ENCODE measurements at regions not wholly inside any gene's neighbourhood (a gene's known extent, or its start where the extent isn't known, plus 50 kb on each side); places are given as distances from the start of the nearest gene placed in this dataset.

DNA sequence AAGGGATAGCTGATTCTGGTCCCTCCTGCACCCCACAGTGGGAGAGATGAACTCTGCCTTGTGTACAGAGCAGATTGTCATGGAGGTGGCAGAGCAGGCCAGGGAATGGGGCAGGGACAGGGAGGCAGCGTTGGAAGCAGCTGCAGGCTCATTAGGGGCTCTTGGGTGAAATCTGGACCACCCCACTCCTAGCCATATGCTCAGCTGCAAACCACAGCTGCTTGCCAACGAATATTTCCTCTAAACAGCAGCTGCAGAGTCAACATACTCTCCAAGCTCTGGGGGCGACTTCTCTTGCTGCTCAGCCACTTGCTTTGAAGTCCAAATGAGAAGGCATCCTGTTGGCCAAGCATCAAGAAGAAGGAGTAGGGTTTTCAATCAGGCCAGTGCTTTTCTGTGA is 302.3 kb upstream of the AUTS2 start:
- Histone ChIP-seq H3K4me2 (ENCODE audit: low read length, poor library complexity, severe bottlenecking) (no peak overlapping the region), H2AFZ (ENCODE audit: low read depth, low read length) (no peak overlapping the region), H3K79me1 (replicated peaks; ENCODE audit: low read length, poor library complexity, severe bottlenecking) (no peaks in the 10 kb centered on the region), H3K36me3 (ENCODE audit: control insufficient read depth in 1 of 2, insufficient read depth in 2 of 2, low read depth in 1 of 2, low read length in 2 of 2) (no peaks in the 10 kb centered on the region), H3K4ac (ENCODE audit: low read depth in 1 of 2, low read length in 2 of 2) (no peak overlapping the region), H3K9ac (ENCODE audit: low read length) (no peak overlapping the region), H3K4me1 (ENCODE audit: control insufficient read depth, insufficient read depth, low read depth, low read length) (no peaks in the 10 kb centered on the region), H3K27me3 (ENCODE audit: control insufficient read depth in 1 of 2, insufficient read depth in 1 of 2, low read length in 2 of 2) (peaks cover 3 to 4% of the 10 kb centered on the region in 2 experiments), H3K18ac (ENCODE audit: low read depth in 1 of 2, low read length in 2 of 2) (no peak overlapping the region), H4K8ac (ENCODE audit: low read length) (no peak overlapping the region), H2BK15ac (ENCODE audit: low read depth, poor library complexity, severe bottlenecking) (no peak overlapping the region), H3K27ac (ENCODE audit: low read length, poor library complexity, severe bottlenecking) (no peak overlapping the region), H2AK5ac (ENCODE audit: low read length, severe bottlenecking) (no peak overlapping the region), H2BK5ac (ENCODE audit: low read depth, low read length, poor library complexity, severe bottlenecking) (no peak overlapping the region), H4K91ac (ENCODE audit: low read length) (no peak overlapping the region), H2BK120ac (ENCODE audit: low read depth, low read length) (no peak overlapping the region), H3K9me3 (ENCODE audit: control insufficient read depth, low read length) (no peaks in the 10 kb centered on the region), H2BK12ac (ENCODE audit: low read length in 2 of 2) (no peak overlapping the region), H3K14ac (ENCODE audit: low read length in 2 of 2) (no peak overlapping the region), H3K4me3 (ENCODE audit: insufficient read depth in 1 of 2, low read depth in 1 of 2, low read length in 2 of 2) (no peak overlapping the region), H3K23ac (ENCODE audit: low read length in 2 of 2) (no peak overlapping the region)
- WGBS, result 63% methylated on average over 3 of the region's 3 CpGs
- DNase-seq, result no peak

DNA sequence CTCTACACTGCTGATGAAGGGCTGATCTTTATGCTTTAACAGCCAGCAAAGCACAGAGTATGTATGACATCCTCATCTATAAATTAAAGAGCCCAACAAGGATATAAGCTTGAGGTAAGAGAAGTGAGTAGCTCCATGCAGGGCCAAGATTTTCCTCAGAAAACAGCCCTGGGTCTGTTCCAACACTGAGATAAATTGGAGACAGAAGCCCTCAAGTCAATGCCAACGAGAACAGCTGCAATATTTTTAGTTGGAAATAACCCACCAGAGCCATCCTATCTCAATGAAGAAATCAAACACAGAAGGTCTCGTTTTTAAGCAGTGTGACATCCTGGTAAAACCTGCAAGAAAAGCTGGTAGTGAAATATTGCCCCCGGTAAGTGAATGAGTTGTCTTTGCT is 297.0 kb upstream of the AUTS2 start:
- Histone ChIP-seq H3K14ac (ENCODE audit: low read length in 2 of 2) (no peak overlapping the region), H3K4me3 (ENCODE audit: insufficient read depth in 1 of 2, low read depth in 1 of 2, low read length in 2 of 2) (no peak overlapping the region), H2BK5ac (ENCODE audit: low read depth, low read length, poor library complexity, severe bottlenecking) (no peak overlapping the region), H2AK5ac (ENCODE audit: low read length, severe bottlenecking) (no peak overlapping the region), H3K9me3 (ENCODE audit: control insufficient read depth, low read length) (peaks cover 5% of the 10 kb centered on the region), H3K27me3 (ENCODE audit: control insufficient read depth in 1 of 2, insufficient read depth in 1 of 2, low read length in 2 of 2) (peaks cover 0 to 2% of the 10 kb centered on the region in 2 experiments), H3K4me1 (ENCODE audit: control insufficient read depth, insufficient read depth, low read depth, low read length) (no peaks in the 10 kb centered on the region), H3K23ac (ENCODE audit: low read length in 2 of 2) (no peak overlapping the region), H4K91ac (ENCODE audit: low read length) (no peak overlapping the region), H3K27ac (ENCODE audit: low read length, poor library complexity, severe bottlenecking) (no peak overlapping the region), H2AFZ (ENCODE audit: low read depth, low read length) (no peak overlapping the region), H3K79me1 (replicated peaks; ENCODE audit: low read length, poor library complexity, severe bottlenecking) (no peaks in the 10 kb centered on the region), H3K18ac (ENCODE audit: low read depth in 1 of 2, low read length in 2 of 2) (no peak overlapping the region), H3K36me3 (ENCODE audit: control insufficient read depth in 1 of 2, insufficient read depth in 2 of 2, low read depth in 1 of 2, low read length in 2 of 2) (no peaks in the 10 kb centered on the region), H2BK12ac (ENCODE audit: low read length in 2 of 2) (no peak overlapping the region), H3K4ac (ENCODE audit: low read depth in 1 of 2, low read length in 2 of 2) (no peak overlapping the region), H2BK120ac (ENCODE audit: low read depth, low read length) (no peak overlapping the region), H3K9ac (ENCODE audit: low read length) (no peak overlapping the region), H2BK15ac (ENCODE audit: low read depth, poor library complexity, severe bottlenecking) (no peak overlapping the region), H3K4me2 (ENCODE audit: low read length, poor library complexity, severe bottlenecking) (no peak overlapping the region), H4K8ac (ENCODE audit: low read length) (no peak overlapping the region)
- 63% methylated on average over 3 of the region's 3 CpGs for WGBS
- no peak for DNase-seq

DNA sequence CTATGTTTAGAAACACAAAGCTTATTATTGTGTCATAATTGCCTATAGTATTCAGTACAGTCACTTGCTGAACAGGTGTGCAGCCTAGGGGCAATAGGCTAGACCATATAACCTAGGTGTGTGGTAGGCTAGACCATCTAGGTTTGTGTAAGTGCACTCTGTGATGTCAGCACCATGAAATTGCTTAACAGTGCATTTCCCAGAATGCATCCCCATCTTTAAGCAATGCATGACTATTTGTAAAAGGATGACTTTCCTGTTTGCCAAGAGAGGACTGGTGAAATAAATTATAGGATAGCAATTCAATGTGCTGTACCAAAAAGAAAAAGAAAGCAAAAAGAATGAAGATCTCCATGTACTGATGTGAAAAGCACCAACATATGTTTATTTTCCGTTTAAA is 288.7 kb upstream of the AUTS2 start:
- no peak for DNase-seq
- WGBS, result no CpG with 5 or more reads among the region's 1 CpG
- no peaks in the 10 kb centered on the region for H3K4me1 ChIP-seq (ENCODE audit: control insufficient read depth, insufficient read depth, low read depth, low read length)

DNA sequence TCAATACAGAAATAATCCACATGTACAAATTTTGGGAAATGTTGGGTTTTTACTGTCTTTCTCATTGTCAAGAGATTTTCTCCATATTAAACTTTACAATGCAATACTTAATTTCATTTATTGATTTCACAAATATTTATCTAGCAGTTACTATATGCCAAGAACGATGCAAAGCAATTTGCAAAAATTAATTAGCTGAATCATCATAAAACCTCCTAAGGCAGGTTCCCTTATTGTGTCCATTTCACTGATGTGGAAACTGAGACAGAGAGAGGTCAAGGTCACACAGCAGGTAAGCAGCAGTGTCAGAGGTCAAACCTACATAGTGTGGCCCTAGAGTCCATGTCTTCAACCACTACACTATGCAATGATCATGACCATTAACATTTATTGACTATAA is 286.8 kb upstream of the AUTS2 start:
- no peak for DNase-seq
- H2BK12ac ChIP-seq (ENCODE audit: low read length in 2 of 2), result no peak overlapping the region
- H3K27me3 ChIP-seq (ENCODE audit: control insufficient read depth in 1 of 2, insufficient read depth in 1 of 2, low read length in 2 of 2), result no peaks in the 10 kb centered on the region
- no peak overlapping the region for H3K9ac ChIP-seq (ENCODE audit: low read length)
- no peak overlapping the region for H2BK5ac ChIP-seq (ENCODE audit: low read depth, low read length, poor library complexity, severe bottlenecking)
- no peak overlapping the region for H3K18ac ChIP-seq (ENCODE audit: low read depth in 1 of 2, low read length in 2 of 2)
- no peak overlapping the region for H2BK15ac ChIP-seq (ENCODE audit: low read depth, poor library complexity, severe bottlenecking)
- H3K4me3 ChIP-seq (ENCODE audit: insufficient read depth in 1 of 2, low read depth in 1 of 2, low read length in 2 of 2), result no peak overlapping the region
- H2AFZ ChIP-seq (ENCODE audit: low read depth, low read length), result no peak overlapping the region
- H3K9me3 ChIP-seq (ENCODE audit: control insufficient read depth, low read length), result no peaks in the 10 kb centered on the region
- no peak overlapping the region for H3K4ac ChIP-seq (ENCODE audit: low read depth in 1 of 2, low read length in 2 of 2)
- 77% methylated on average over 1 of the region's 1 CpG for WGBS
- no peak overlapping the region for H2AK5ac ChIP-seq (ENCODE audit: low read length, severe bottlenecking)
- H3K14ac ChIP-seq (ENCODE audit: low read length in 2 of 2), result no peak overlapping the region
- no peak overlapping the region for H3K27ac ChIP-seq (ENCODE audit: low read length, poor library complexity, severe bottlenecking)
- no peak overlapping the region for H4K91ac ChIP-seq (ENCODE audit: low read length)
- no peak overlapping the region for H3K4me2 ChIP-seq (ENCODE audit: low read length, poor library complexity, severe bottlenecking)
- H3K23ac ChIP-seq (ENCODE audit: low read length in 2 of 2), result no peak overlapping the region
- no peaks in the 10 kb centered on the region for H3K79me1 ChIP-seq (replicated peaks; ENCODE audit: low read length, poor library complexity, severe bottlenecking)
- no peaks in the 10 kb centered on the region for H3K36me3 ChIP-seq (ENCODE audit: control insufficient read depth in 1 of 2, insufficient read depth in 2 of 2, low read depth in 1 of 2, low read length in 2 of 2)
- no peaks in the 10 kb centered on the region for H3K4me1 ChIP-seq (ENCODE audit: control insufficient read depth, insufficient read depth, low read depth, low read length)
- H2BK120ac ChIP-seq (ENCODE audit: low read depth, low read length), result no peak overlapping the region
- H4K8ac ChIP-seq (ENCODE audit: low read length), result no peak overlapping the region

More for the DNA sequence above, 288.7 kb upstream of the AUTS2 start:
- Histone ChIP-seq H3K4ac (ENCODE audit: low read depth in 1 of 2, low read length in 2 of 2) (no peak overlapping the region), H3K14ac (ENCODE audit: low read length in 2 of 2) (no peak overlapping the region), H2BK5ac (ENCODE audit: low read depth, low read length, poor library complexity, severe bottlenecking) (no peak overlapping the region), H3K27ac (ENCODE audit: low read length, poor library complexity, severe bottlenecking) (no peak overlapping the region), H3K9ac (ENCODE audit: low read length) (no peak overlapping the region), H3K4me2 (ENCODE audit: low read length, poor library complexity, severe bottlenecking) (no peak overlapping the region), H3K23ac (ENCODE audit: low read length in 2 of 2) (no peak overlapping the region), H2AFZ (ENCODE audit: low read depth, low read length) (no peak overlapping the region), H4K91ac (ENCODE audit: low read length) (no peak overlapping the region), H3K79me1 (replicated peaks; ENCODE audit: low read length, poor library complexity, severe bottlenecking) (no peaks in the 10 kb centered on the region), H2BK120ac (ENCODE audit: low read depth, low read length) (no peak overlapping the region), H2AK5ac (ENCODE audit: low read length, severe bottlenecking) (no peak overlapping the region), H4K8ac (ENCODE audit: low read length) (no peak overlapping the region), H2BK15ac (ENCODE audit: low read depth, poor library complexity, severe bottlenecking) (no peak overlapping the region), H3K27me3 (ENCODE audit: control insufficient read depth in 1 of 2, insufficient read depth in 1 of 2, low read length in 2 of 2) (no peaks in the 10 kb centered on the region), H3K4me3 (ENCODE audit: insufficient read depth in 1 of 2, low read depth in 1 of 2, low read length in 2 of 2) (no peak overlapping the region), H3K9me3 (ENCODE audit: control insufficient read depth, low read length) (peaks cover 5% of the 10 kb centered on the region), H2BK12ac (ENCODE audit: low read length in 2 of 2) (no peak overlapping the region), H3K36me3 (ENCODE audit: control insufficient read depth in 1 of 2, insufficient read depth in 2 of 2, low read depth in 1 of 2, low read length in 2 of 2) (no peaks in the 10 kb centered on the region), H3K18ac (ENCODE audit: low read depth in 1 of 2, low read length in 2 of 2) (no peak overlapping the region)
